ENCODE measurements at regions not wholly inside any gene's neighbourhood (a gene's known extent, or its start where the extent isn't known, plus 50 kb on each side); places are given as distances from the start of the nearest gene placed in this dataset.
"Not testable (repeated sequence)": the region's sequence is repeated elsewhere in the genome, so short reads cannot be mapped to it uniquely, and the experiment has no call there.

GRCh38 chr10:42242135-42242805, 396.1 kb downstream of the ZNF33B start:
- no peak overlapping the region for H3K27ac ChIP-seq
- no peak for DNase-seq (ENCODE audit: low spot score)
- TF ChIP-seq CTCF (IDR thresholded peaks at IDR 0.05): no peak
- H3K4me3 ChIP-seq: no peak overlapping the region

GRCh38 chr10:42236401-42236800, 402.0 kb downstream of the ZNF33B start:
- not testable (repeated sequence) for H3K4me3 ChIP-seq; DNase-seq (ENCODE audit: low spot score); H3K27ac ChIP-seq

GRCh38 chr10:42235736-42236135, 402.6 kb downstream of the ZNF33B start:
- H3K27ac ChIP-seq; H3K4me3 ChIP-seq; DNase-seq (ENCODE audit: low spot score): not testable (repeated sequence)

GRCh38 chr10:42235241-42235640, 403.1 kb downstream of the ZNF33B start:
- not testable (repeated sequence) for H3K4me3 ChIP-seq; H3K27ac ChIP-seq; DNase-seq (ENCODE audit: low spot score)

- not testable (repeated sequence) for H3K27ac ChIP-seq; H3K4me3 ChIP-seq; DNase-seq (ENCODE audit: low spot score)
Observed at GRCh38 chr10:42234506-42234905, 403.9 kb downstream of the ZNF33B start.

GRCh38 chr10:42233461-42234206, 404.7 kb downstream of the ZNF33B start:
- H3K27ac ChIP-seq; H3K4me3 ChIP-seq; DNase-seq (ENCODE audit: low spot score): not testable (repeated sequence)

- H3K27ac ChIP-seq; DNase-seq (ENCODE audit: low spot score); H3K4me3 ChIP-seq: not testable (repeated sequence)
Observed at GRCh38 chr10:42232955-42233354, 405.4 kb downstream of the ZNF33B start.

GRCh38 chr10:42230812-42231211, 407.6 kb downstream of the ZNF33B start:
- DNase-seq (ENCODE audit: low spot score); H3K4me3 ChIP-seq; H3K27ac ChIP-seq: not testable (repeated sequence)

GRCh38 chr10:42230115-42230514, 408.3 kb downstream of the ZNF33B start:
- DNase-seq (ENCODE audit: low spot score); H3K27ac ChIP-seq: not testable (repeated sequence)

GRCh38 chr10:42227859-42228258, 410.5 kb downstream of the ZNF33B start:
- H3K27ac ChIP-seq; H3K4me3 ChIP-seq; DNase-seq (ENCODE audit: low spot score): not testable (repeated sequence)

More at GRCh38 chr10:42230115-42230514, 408.3 kb downstream of the ZNF33B start:
- H3K4me3 ChIP-seq: not testable (repeated sequence)

- DNase-seq (ENCODE audit: low spot score); H3K27ac ChIP-seq; H3K4me3 ChIP-seq: not testable (repeated sequence)
Observed at GRCh38 chr10:42193588-42193987, 444.8 kb downstream of the ZNF33B start.

GRCh38 chr10:42192450-42192849, 445.9 kb downstream of the ZNF33B start:
- H3K27ac ChIP-seq; H3K4me3 ChIP-seq; DNase-seq (ENCODE audit: low spot score): not testable (repeated sequence)
- TF ChIP-seq CTCF (IDR thresholded peaks at IDR 0.05): peak; percentile 41

GRCh38 chr10:42187501-42188195, 450.7 kb downstream of the ZNF33B start:
- not testable (repeated sequence) for H3K27ac ChIP-seq; H3K4me3 ChIP-seq; DNase-seq (ENCODE audit: low spot score)

GRCh38 chr10:42177793-42178689, 460.3 kb downstream of the ZNF33B start:
- not testable (repeated sequence) for H3K4me3 ChIP-seq; DNase-seq (ENCODE audit: low spot score); H3K27ac ChIP-seq

Measured in coronary artery (tissue), 2 donors.